Sigmoid colon (tissue), 6 donors: ENCODE measurements at regions not wholly inside any gene's neighbourhood (a gene's known extent, or its start where the extent isn't known, plus 50 kb on each side); places are given as distances from the start of the nearest gene placed in this dataset.

Experiments
- DNase-seq: peaks from one replicate; pipeline ENCODE4 v3.0.0-alpha.2; 2019
- H3K27ac ChIP-seq, 4 donors: fragments of 200-600 bp; sonication (generic); one replicate each; pipeline ENCODE4 v1.5.1; 2016 to 2019; ENCODE audit warnings: mild to moderate bottlenecking in 1 of 4
- H3K27me3 ChIP-seq, 3 donors: fragments of 200-600 bp; sonication (generic); one replicate each; pipeline ENCODE4 v1.5.1; 2019; ENCODE audit warnings: mild to moderate bottlenecking in 1 of 3
- H3K36me3 ChIP-seq, 4 donors: fragments of 200-600 bp; sonication (generic); one replicate each; pipeline ENCODE4 v1.5.1; 2016 to 2019
- H3K4me1 ChIP-seq, 4 donors: fragments of 200-600 bp; sonication (generic); one replicate each; pipeline ENCODE4 v1.5.1; 2017 to 2019
- H3K4me3 ChIP-seq, 4 donors: fragments of 200-600 bp; sonication (generic); one replicate each; pipeline ENCODE4 v1.5.1; 2017 to 2019; ENCODE audit warnings: mild to moderate bottlenecking in 2 of 4, moderate library complexity in 1 of 4
- H3K9me3 ChIP-seq, 4 donors: fragments of 200-600 bp in 3 of 4; sonication (generic) in 3 of 4; one replicate each; pipeline versions ENCODE4 v1.5.1 to v1.6.1; 2013 to 2019
- EP300 ChIP-seq, 4 donors: sonication (generic); formaldehyde crosslinking; IDR thresholded peaks; one replicate each; pipeline ENCODE4 v1.6.1; 2017; ENCODE audit warnings: antibody characterized with exemption in 4 of 4
- POLR2A ChIP-seq, 2 donors: fragments of 450-650 bp; IDR thresholded peaks; one replicate each; pipeline ENCODE4 v1.6.1; 2016; ENCODE audit warnings: antibody characterized with exemption in 2 of 2, mild to moderate bottlenecking in 2 of 2, moderate library complexity in 2 of 2
- POLR2AphosphoS5 ChIP-seq, 4 donors: sonication (generic); formaldehyde crosslinking; IDR thresholded peaks; one replicate each; pipeline ENCODE4 v1.6.1; 2017; ENCODE audit warnings: antibody characterized with exemption in 4 of 4
- WGBS, 2 donors: extraction: QIAGEN DNeasy Blood & Tissue Kit; methylation state at CpG; one replicate each; pipeline ENCODE4 v1.1.7; 2013; 5-methylcytosine and 5-hydroxymethylcytosine counted together
- intact Hi-C: fragments of 100-400 bp; cut with DNase I; formaldehyde crosslinking; loops from one replicate; pipeline ENCODE4 v1.15.1; 2023
- TF ChIP-seq, protein P1 (sequence below), 4 experiments: fragments of 450-650 bp in 3 of 4; fragments of 200-600 bp in 1 of 4; IDR thresholded peaks; one replicate each; pipeline ENCODE4 v1.5.1; 2016 to 2019; ENCODE audit warnings: antibody characterized with exemption in 4 of 4, mild to moderate bottlenecking in 3 of 4, moderate library complexity in 2 of 4
- donor health status: healthy with polysubstance abuse.
- donor health status: healthy.

DNA sequence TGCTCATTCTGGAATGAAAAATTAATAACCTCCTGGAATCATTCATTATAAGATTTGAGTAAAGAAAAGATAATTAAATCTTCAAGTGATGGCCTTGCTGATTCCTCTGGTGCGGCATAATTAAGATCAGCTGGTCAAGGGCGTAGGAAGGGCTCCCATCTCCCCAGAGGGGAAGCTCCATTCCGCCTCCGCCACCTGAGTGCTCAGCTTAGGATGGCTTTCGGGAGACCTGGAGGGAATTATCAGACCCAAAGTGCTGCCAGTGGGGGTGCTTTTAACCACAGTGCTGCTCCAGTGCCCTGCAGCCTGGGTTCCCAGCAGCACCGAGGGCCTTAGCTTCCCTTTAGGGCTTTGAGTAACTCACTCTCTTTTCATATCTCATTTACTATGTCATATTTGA lies 556.6 kb upstream of the RGMA start:
- no peak overlapping the region for H3K4me3 ChIP-seq
- H3K4me1 ChIP-seq: no peaks in the 10 kb centered on the region
- WGBS, 2 donors: 89 to 92% methylated on average over 6 of the region's 6 CpGs
- no peaks in the 10 kb centered on the region for H3K27me3 ChIP-seq
- TF ChIP-seq EP300 (IDR thresholded peaks at IDR 0.05) (no peak), POLR2AphosphoS5 (IDR thresholded peaks at IDR 0.05) (no peak), POLR2A (IDR thresholded peaks at IDR 0.05) (no peak)
- TF ChIP-seq, protein P1, sequence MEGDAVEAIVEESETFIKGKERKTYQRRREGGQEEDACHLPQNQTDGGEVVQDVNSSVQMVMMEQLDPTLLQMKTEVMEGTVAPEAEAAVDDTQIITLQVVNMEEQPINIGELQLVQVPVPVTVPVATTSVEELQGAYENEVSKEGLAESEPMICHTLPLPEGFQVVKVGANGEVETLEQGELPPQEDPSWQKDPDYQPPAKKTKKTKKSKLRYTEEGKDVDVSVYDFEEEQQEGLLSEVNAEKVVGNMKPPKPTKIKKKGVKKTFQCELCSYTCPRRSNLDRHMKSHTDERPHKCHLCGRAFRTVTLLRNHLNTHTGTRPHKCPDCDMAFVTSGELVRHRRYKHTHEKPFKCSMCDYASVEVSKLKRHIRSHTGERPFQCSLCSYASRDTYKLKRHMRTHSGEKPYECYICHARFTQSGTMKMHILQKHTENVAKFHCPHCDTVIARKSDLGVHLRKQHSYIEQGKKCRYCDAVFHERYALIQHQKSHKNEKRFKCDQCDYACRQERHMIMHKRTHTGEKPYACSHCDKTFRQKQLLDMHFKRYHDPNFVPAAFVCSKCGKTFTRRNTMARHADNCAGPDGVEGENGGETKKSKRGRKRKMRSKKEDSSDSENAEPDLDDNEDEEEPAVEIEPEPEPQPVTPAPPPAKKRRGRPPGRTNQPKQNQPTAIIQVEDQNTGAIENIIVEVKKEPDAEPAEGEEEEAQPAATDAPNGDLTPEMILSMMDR (IDR thresholded peaks at IDR 0.05): no peak
- intact Hi-C loops: no loop called here
- no peak for DNase-seq
- H3K9me3 ChIP-seq: no peaks in the 10 kb centered on the region
- no peaks in the 10 kb centered on the region for H3K36me3 ChIP-seq
- H3K27ac ChIP-seq: no peak overlapping the region

DNA sequence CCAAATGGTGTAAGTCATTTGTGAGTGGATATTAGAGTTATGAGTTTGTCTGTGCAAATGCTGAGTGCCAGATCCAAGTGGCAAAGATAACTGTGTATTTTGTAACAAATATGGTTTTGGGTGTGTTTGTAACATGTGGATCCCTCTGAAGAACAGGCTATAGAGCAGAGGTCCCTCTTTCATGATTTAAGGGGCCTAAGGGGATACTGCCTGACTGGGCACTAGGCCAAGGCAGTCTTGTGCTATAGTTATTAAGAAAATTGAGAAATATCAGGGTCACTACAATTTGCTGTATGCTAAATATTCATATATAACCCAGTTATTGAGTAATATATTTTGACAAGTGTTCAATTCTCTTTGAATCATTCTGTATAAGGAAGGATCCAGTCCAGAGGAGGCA lies 555.6 kb upstream of the RGMA start:
- DNase-seq: no peak
- Histone ChIP-seq H3K36me3 (no peaks in the 10 kb centered on the region), H3K27ac (no peak overlapping the region), H3K4me3 (no peak overlapping the region), H3K4me1 (no peaks in the 10 kb centered on the region), H3K9me3 (no peaks in the 10 kb centered on the region), H3K27me3 (no peaks in the 10 kb centered on the region)
- intact Hi-C loops: no loop called here
- TF ChIP-seq EP300 (IDR thresholded peaks at IDR 0.05) (no peak), POLR2A (IDR thresholded peaks at IDR 0.05) (no peak), POLR2AphosphoS5 (IDR thresholded peaks at IDR 0.05) (no peak)
- TF ChIP-seq, protein P1 (IDR thresholded peaks at IDR 0.05): no peak

DNA sequence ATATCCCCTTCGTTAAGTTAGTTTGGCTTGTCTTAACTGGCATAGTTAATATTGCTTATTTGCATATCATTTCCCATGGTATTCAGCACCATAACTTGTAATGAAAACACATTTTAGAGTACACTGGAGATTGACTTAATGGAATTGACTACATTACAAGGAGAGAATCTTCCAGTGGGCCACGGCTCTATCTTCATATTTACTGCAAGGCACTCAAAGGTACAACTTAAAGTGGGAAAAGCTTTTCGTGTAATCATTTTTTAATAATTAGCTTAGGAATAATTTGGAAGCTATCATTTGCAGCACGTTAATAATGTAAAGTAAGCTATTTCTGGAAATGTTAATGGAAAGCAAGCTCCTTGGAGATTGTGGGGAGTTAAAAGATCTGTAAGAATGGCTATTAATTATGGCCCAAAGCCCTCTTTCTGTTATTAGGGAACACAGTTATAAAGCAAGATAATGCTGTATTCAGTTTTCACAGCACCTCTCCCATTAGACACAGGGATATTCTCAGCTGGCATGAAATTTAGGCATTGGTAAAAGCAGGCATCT lies 551.5 kb upstream of the RGMA start:
- H3K4me1 ChIP-seq: no peaks in the 10 kb centered on the region
- no peak overlapping the region for H3K4me3 ChIP-seq
- no peak for DNase-seq
- intact Hi-C loops: no loop called here
- TF ChIP-seq EP300 (IDR thresholded peaks at IDR 0.05) (no peak), POLR2AphosphoS5 (IDR thresholded peaks at IDR 0.05) (no peak), POLR2A (IDR thresholded peaks at IDR 0.05) (no peak)
- TF ChIP-seq, protein P1 (IDR thresholded peaks at IDR 0.05): no peak
- no peaks in the 10 kb centered on the region for H3K36me3 ChIP-seq
- H3K27me3 ChIP-seq: no peaks in the 10 kb centered on the region
- H3K27ac ChIP-seq: no peak overlapping the region
- no peaks in the 10 kb centered on the region for H3K9me3 ChIP-seq
- 74 to 80% methylated on average over 4 of the region's 4 CpGs for whole genome bisulfite sequencing, 2 donors

DNA sequence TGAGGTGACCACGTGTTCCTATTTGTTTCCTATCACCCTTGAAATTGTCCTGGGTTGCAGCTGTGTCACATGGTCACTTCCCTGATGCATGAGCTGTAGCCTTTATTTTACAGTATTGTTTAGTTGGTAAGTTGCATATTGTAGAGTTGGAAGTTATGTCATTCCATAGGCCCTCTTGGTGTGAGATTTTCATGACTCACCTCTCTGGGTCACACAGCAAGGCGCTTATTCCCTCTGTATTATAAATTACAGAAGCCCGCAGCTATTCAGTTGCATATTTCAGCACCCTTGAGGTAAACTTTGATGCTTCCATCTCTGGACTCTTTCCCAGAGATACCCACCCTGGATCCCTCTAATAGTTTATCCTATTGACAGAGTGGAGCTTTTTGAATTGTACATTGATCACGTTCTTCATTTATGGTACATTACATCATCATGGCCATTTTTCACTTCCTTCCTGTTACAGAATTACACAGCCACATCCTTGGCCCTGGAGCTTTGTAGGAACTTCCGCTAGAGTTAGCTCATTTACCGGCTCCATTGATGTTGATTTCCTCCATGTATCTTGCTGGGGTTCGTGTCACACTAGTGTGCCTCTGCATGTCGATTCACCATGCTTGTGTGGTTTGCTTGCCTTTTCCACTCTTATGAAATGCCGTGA lies 543.1 kb upstream of the RGMA start:
- Histone ChIP-seq H3K4me3 (no peak overlapping the region), H3K27ac (no peak overlapping the region), H3K9me3 (no peaks in the 10 kb centered on the region), H3K36me3 (no peaks in the 10 kb centered on the region), H3K27me3 (no peaks in the 10 kb centered on the region), H3K4me1 (no peaks in the 10 kb centered on the region)
- intact Hi-C loops: no loop called here
- no peak for DNase-seq
- no peak for TF ChIP-seq POLR2AphosphoS5 (IDR thresholded peaks at IDR 0.05)
- TF ChIP-seq, protein P1 (IDR thresholded peaks at IDR 0.05): no peak
- 74 to 85% methylated on average over 9 of the region's 9 CpGs for WGBS, 2 donors

DNA sequence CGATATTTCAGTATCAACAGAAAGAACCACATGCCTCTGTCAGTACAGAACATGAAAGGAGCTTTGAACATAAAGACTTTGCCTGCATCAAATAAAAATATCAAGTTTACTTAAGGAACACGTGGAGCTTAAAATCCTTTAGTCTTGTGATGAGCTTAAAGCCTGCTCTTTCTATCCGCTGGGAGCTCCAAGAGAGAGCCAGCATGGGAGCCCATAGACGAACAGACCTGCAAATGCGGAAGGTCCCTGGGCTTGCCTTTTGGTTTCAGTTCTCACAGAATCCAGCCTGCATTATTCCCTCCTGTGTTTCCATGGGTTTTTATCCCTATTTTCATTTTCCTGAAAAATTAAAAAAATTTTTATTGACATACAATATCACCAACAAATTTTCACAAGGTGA lies 530.6 kb upstream of the RGMA start:
- intact Hi-C loops: loop anchor here (10.0 kb wide), 1 partner anchor 585 kb away; no protein-coding TSS in a partner anchor
- TF ChIP-seq EP300 (IDR thresholded peaks at IDR 0.05): no peak
- no peak for TF ChIP-seq POLR2AphosphoS5 (IDR thresholded peaks at IDR 0.05)
- TF ChIP-seq POLR2A (IDR thresholded peaks at IDR 0.05): no peak
- TF ChIP-seq, protein P1 (IDR thresholded peaks at IDR 0.05): no peak
- Histone ChIP-seq H3K4me1 (no peaks in the 10 kb centered on the region), H3K27ac (no peak overlapping the region), H3K36me3 (no peaks in the 10 kb centered on the region), H3K4me3 (no peak overlapping the region), H3K27me3 (no peaks in the 10 kb centered on the region), H3K9me3 (no peaks in the 10 kb centered on the region)
- no peak for DNase-seq
- 74 to 78% methylated on average over 5 of the region's 5 CpGs for WGBS, 2 donors
